IMR-90 (cell line): ENCODE measurements at regions not wholly inside any gene's neighbourhood (a gene's known extent, or its start where the extent isn't known, plus 50 kb on each side); places are given as distances from the start of the nearest gene placed in this dataset.

Source experiments
- ATAC-seq: fragments of 200-7000 bp; cut with Tn5 transposase; 2 replicates; pipeline ENCODE4 v1.9.1; 2020; ENCODE audit warnings: low read depth, mild to moderate bottlenecking, moderate library complexity
- BruUV-seq: library from RNA; stranded (reverse); fragments of 400-500 nt; replicated peaks from 2 replicates; lab custom pipeline; 2021; lab: Mats Ljungman, UMichigan
- CTCF ChIA-PET: fragments of 300-600 bp; formaldehyde crosslinking; extraction: SDS; loops from one replicate; lab custom pipeline; 2021; ENCODE audit warnings: antibody characterized with exemption; lab: Yijun Ruan, JAX
- POLR2A ChIA-PET: fragments of 300-600 bp; sonication (Branson Sonifier 250); formaldehyde crosslinking; loops from one replicate; lab custom pipeline; 2022; ENCODE audit warnings: antibody characterized with exemption; ENCODE audit not compliant: unreplicated experiment; lab: Charles Lee
- DNase-seq: peaks from one replicate; pipeline ENCODE4 v3.0.0; 2013
- H2AFZ ChIP-seq: replicated peaks from 2 replicates; pipeline ENCODE3; 2013; ENCODE audit warnings: low read length, mild to moderate bottlenecking; ENCODE audit not compliant: poor library complexity
- H2AK5ac ChIP-seq: 2 replicates; pipeline ENCODE4 v1.6.1; 2013; ENCODE audit warnings: low read depth, low read length, inconsistent platforms
- H2AK9ac ChIP-seq: replicated peaks from 2 replicates; pipeline ENCODE3; 2013; ENCODE audit warnings: mild to moderate bottlenecking, low read depth, low read length, moderate library complexity; ENCODE audit not compliant: poor library complexity
- H2BK120ac ChIP-seq: 2 replicates; pipeline ENCODE4 v1.6.1; 2013; ENCODE audit warnings: low read depth, low read length, inconsistent platforms
- H2BK15ac ChIP-seq: 3 replicates; pipeline ENCODE4 v1.6.1; 2013; ENCODE audit warnings: low read depth, low read length, inconsistent platforms
- H2BK20ac ChIP-seq: 2 replicates; pipeline ENCODE4 v1.6.1; 2013; ENCODE audit warnings: low read depth, mild to moderate bottlenecking, inconsistent platforms, low read length, moderate library complexity
- H2BK5ac ChIP-seq: 2 replicates; pipeline ENCODE4 v1.6.1; 2013; ENCODE audit warnings: mild to moderate bottlenecking, low read depth, low read length, inconsistent platforms; ENCODE audit not compliant: poor library complexity, severe bottlenecking
- H3K14ac ChIP-seq: replicated peaks from 2 replicates; pipeline ENCODE4 v1.6.1; 2013; ENCODE audit warnings: low read depth, low read length, inconsistent platforms
- H3K18ac ChIP-seq: 2 replicates; pipeline ENCODE4 v1.6.1; 2013; ENCODE audit warnings: low read depth, low read length, control low read depth
- H3K23ac ChIP-seq: 2 replicates; pipeline ENCODE4 v1.6.1; 2013; ENCODE audit warnings: low read depth, low read length, inconsistent platforms
- H3K27ac ChIP-seq: 2 replicates; pipeline ENCODE4 v1.5.1; 2013; ENCODE audit warnings: mild to moderate bottlenecking, control low read depth, low read length; ENCODE audit not compliant: insufficient read depth
- H3K27me3 ChIP-seq: 2 replicates; pipeline ENCODE4 v1.6.1; 2013; ENCODE audit warnings: low read length; ENCODE audit not compliant: control insufficient read depth, insufficient read depth
- H3K36me3 ChIP-seq: 2 replicates; pipeline ENCODE4 v1.6.1; 2013; ENCODE audit warnings: low read length, mixed read lengths; ENCODE audit not compliant: control insufficient read depth, insufficient read depth
- H3K4ac ChIP-seq: 2 replicates; pipeline ENCODE4 v1.6.1; 2013; ENCODE audit warnings: low read depth, low read length, inconsistent platforms
- H3K4me1 ChIP-seq: 2 replicates; pipeline ENCODE4 v1.6.1; 2013; ENCODE audit warnings: low read length, mixed read lengths; ENCODE audit not compliant: control insufficient read depth, insufficient read depth
- H3K4me2 ChIP-seq: 2 replicates; pipeline ENCODE4 v1.6.1; 2013; ENCODE audit warnings: low read depth, mild to moderate bottlenecking, control low read depth, low read length, moderate library complexity
- H3K4me3 ChIP-seq: 2 replicates; pipeline ENCODE4 v1.5.1; 2013; ENCODE audit warnings: low read depth, mild to moderate bottlenecking, control low read depth, low read length, moderate library complexity; ENCODE audit not compliant: insufficient read depth
- H3K56ac ChIP-seq: 2 replicates; pipeline ENCODE4 v1.6.1; 2013; ENCODE audit warnings: low read length, inconsistent platforms; ENCODE audit not compliant: insufficient read depth; ENCODE audit errors: extremely low read depth
- H3K79me1 ChIP-seq, 2 experiments: 2 replicates each; pipeline ENCODE4 v1.6.1; 2013; ENCODE audit warnings: low read length in 2 of 2, inconsistent platforms in 1 of 2, low read depth in 1 of 2
- H3K9ac ChIP-seq: 2 replicates; pipeline ENCODE4 v1.6.1; 2013; ENCODE audit warnings: low read depth, low read length, control low read depth
- H3K9me1 ChIP-seq: 2 replicates; pipeline ENCODE4 v1.6.1; 2013; ENCODE audit warnings: low read length, inconsistent platforms; ENCODE audit not compliant: insufficient read depth
- H3K9me3 ChIP-seq: 2 replicates; pipeline ENCODE4 v1.6.1; 2013; ENCODE audit warnings: low read length; ENCODE audit not compliant: control insufficient read depth, insufficient read depth
- H4K20me1 ChIP-seq: 2 replicates; pipeline ENCODE4 v1.6.1; 2013; ENCODE audit warnings: low read length, inconsistent platforms; ENCODE audit not compliant: insufficient read depth
- H4K5ac ChIP-seq: 2 replicates; pipeline ENCODE4 v1.6.1; 2013; ENCODE audit warnings: mild to moderate bottlenecking, low read depth, low read length, control low read depth
- H4K8ac ChIP-seq, 2 experiments: 2 replicates each; pipeline ENCODE4 v1.6.1; 2013; ENCODE audit warnings: low read depth in 2 of 2, low read length in 2 of 2, control low read depth in 1 of 2, inconsistent platforms in 1 of 2
- H4K91ac ChIP-seq: 2 replicates; pipeline ENCODE4 v1.6.1; 2013; ENCODE audit warnings: low read depth, low read length, inconsistent platforms; ENCODE audit not compliant: insufficient read depth
- BHLHE40 ChIP-seq: fragments of 150-350 bp; IDR thresholded peaks from 2 replicates; pipeline ENCODE4 v1.6.1; 2016; ENCODE audit warnings: mild to moderate bottlenecking, low read depth, low read length
- CHD1 ChIP-seq: IDR thresholded peaks from 2 replicates; pipeline ENCODE4 v1.6.1; 2012; ENCODE audit warnings: low read depth, low read length, improper control_type of control experiment
- CTCF ChIP-seq: conservative IDR thresholded peaks from 2 replicates; pipeline ENCODE4 v1.5.1; 2012; ENCODE audit warnings: mild to moderate bottlenecking, low read depth, low read length, improper control_type of control experiment
- ELK1 ChIP-seq: fragments of 150-350 bp; IDR thresholded peaks from 2 replicates; pipeline ENCODE4 v1.6.1; 2016; ENCODE audit warnings: low read depth, mild to moderate bottlenecking, low read length, moderate library complexity, borderline replicate concordance
- FOS ChIP-seq: fragments of 150-350 bp; IDR thresholded peaks from 2 replicates; pipeline ENCODE4 v1.6.1; 2016; ENCODE audit warnings: low read depth, low read length
- MAFK ChIP-seq: IDR thresholded peaks from 2 replicates; pipeline ENCODE4 v1.6.1; 2012; ENCODE audit warnings: low read depth, low read length, improper control_type of control experiment
- MAZ ChIP-seq: IDR thresholded peaks from 2 replicates; pipeline ENCODE4 v1.6.1; 2012; ENCODE audit warnings: low read depth, mild to moderate bottlenecking, low read length, improper control_type of control experiment, moderate library complexity, borderline replicate concordance
- MXI1 ChIP-seq: IDR thresholded peaks from 2 replicates; pipeline ENCODE4 v1.6.1; 2012; ENCODE audit warnings: low read depth, mild to moderate bottlenecking, low read length, moderate library complexity, borderline replicate concordance
- NFE2L2 ChIP-seq: fragments of 150-350 bp; IDR thresholded peaks from 2 replicates; pipeline ENCODE4 v1.6.1; 2016; ENCODE audit warnings: low read depth, mild to moderate bottlenecking, low read length
- POLR2A ChIP-seq: IDR thresholded peaks from 2 replicates; pipeline ENCODE4 v1.6.1; 2012; ENCODE audit warnings: mild to moderate bottlenecking, low read depth, low read length
- RAD21 ChIP-seq: IDR thresholded peaks from 2 replicates; pipeline ENCODE4 v1.6.1; 2012; ENCODE audit warnings: low read length, improper control_type of control experiment
- RCOR1 ChIP-seq: IDR thresholded peaks from 2 replicates; pipeline ENCODE4 v1.6.1; 2012; ENCODE audit warnings: mild to moderate bottlenecking, low read length, improper control_type of control experiment; ENCODE audit not compliant: insufficient replicate concordance
- RFX5 ChIP-seq: IDR thresholded peaks from 2 replicates; pipeline ENCODE4 v1.8.0; 2012; ENCODE audit warnings: low read depth, mild to moderate bottlenecking, low read length, moderate library complexity
- SMC3 ChIP-seq: fragments of 150-350 bp; IDR thresholded peaks from 2 replicates; pipeline ENCODE4 v1.6.1; 2016; ENCODE audit warnings: low read depth, mild to moderate bottlenecking, antibody characterized with exemption, low read length, moderate library complexity
- USF2 ChIP-seq: fragments of 150-350 bp; IDR thresholded peaks from 2 replicates; pipeline ENCODE4 v1.6.1; 2017; ENCODE audit warnings: mild to moderate bottlenecking, antibody characterized with exemption, low read length, low read depth
- WGBS, 2 experiments: methylation state at CpG; one replicate each; pipeline versions ENCODE4 v1.1.5 to v1.1.7; 2013; ENCODE audit warnings: missing lambda C conversion rate in 2 of 2; ENCODE audit not compliant: insufficient read length in 1 of 2; ENCODE audit errors: extremely low coverage in 2 of 2; 5-methylcytosine and 5-hydroxymethylcytosine counted together
- dilution Hi-C: fragments of 300-500 bp; cut with HindIII; formaldehyde crosslinking; loops from one replicate; pipeline ENCODE4 v1.14.3; 2018; ENCODE audit warnings: low sequenced_read_pairs; ENCODE audit not compliant: unreplicated experiment
- in situ Hi-C: fragments of 300-500 bp; cut with MboI; formaldehyde crosslinking; loops from 3 replicates; pipeline ENCODE4 v1.14.3; 2019; ENCODE audit warnings: low sequenced_read_pairs, inconsistent platforms, mixed read lengths
- intact Hi-C: fragments of 100-400 bp; cut with micrococcal nuclease; formaldehyde crosslinking; loops from 2 replicates; pipeline ENCODE4 v1.10.0; 2022

- Histone ChIP-seq H3K18ac (no peak overlapping the region), H2BK5ac (no peak overlapping the region), H3K4me3 (no peak overlapping the region), H3K9me3 (no peaks in the 10 kb centered on the region), H3K4ac (no peak overlapping the region), H3K4me2 (no peak overlapping the region), H4K5ac (no peak overlapping the region), H4K20me1 (no peaks in the 10 kb centered on the region), H3K14ac (no peak overlapping the region), H3K27ac (no peak overlapping the region), H2AK9ac (no peak overlapping the region), H2AK5ac (no peak overlapping the region), H2AFZ (no peak overlapping the region), H3K56ac (no peak overlapping the region), H2BK120ac (no peak overlapping the region), H3K9ac (no peak overlapping the region), H3K9me1 (no peaks in the 10 kb centered on the region), H4K91ac (no peak overlapping the region), H4K8ac (no peak overlapping the region), H3K27me3 (peaks cover 21% of the 10 kb centered on the region; the same call in 1 of the 2 replicates), H3K36me3 (no peaks in the 10 kb centered on the region), H3K4me1 (no peaks in the 10 kb centered on the region; the same call in 1 of the 2 replicates), H3K23ac (no peak overlapping the region), H2BK20ac (no peak overlapping the region), H2BK15ac (no peak overlapping the region), H3K79me1 (no peaks in the 10 kb centered on the region)
- dilution Hi-C loops (no loop called here), in situ Hi-C loops (no loop called here), intact Hi-C loops (no loop called here)
- ATAC-seq = no peak
- no CpG with 5 or more reads among the region's 8 CpGs for WGBS, 2 experiments
- ChIA-PET CTCF (no interaction called here), POLR2A (no interaction called here)
- no peak for DNase-seq
- no TSS peak for BruUV-seq
- TF ChIP-seq RCOR1 = no peak
- TF ChIP-seq POLR2A = no peak
- TF ChIP-seq NFE2L2 = no peak
- no peak for TF ChIP-seq RAD21
- no peak for TF ChIP-seq ELK1
- TF ChIP-seq CHD1 = no peak
- TF ChIP-seq BHLHE40 = no peak
- TF ChIP-seq MXI1 = no peak
- TF ChIP-seq USF2 = no peak
- TF ChIP-seq MAZ = no peak
- TF ChIP-seq SMC3 = no peak
- TF ChIP-seq FOS = no peak
- TF ChIP-seq RFX5 = no peak
- TF ChIP-seq CTCF = no peak
- no peak for TF ChIP-seq MAFK
Observed at GRCh38 chr1:229159668-229160544, 111.0 kb upstream of the RAB4A start.
